Body of pancreas (tissue), 4 donors: ENCODE measurements at regions not wholly inside any gene's neighbourhood (a gene's known extent, or its start where the extent isn't known, plus 50 kb on each side); places are given as distances from the start of the nearest gene placed in this dataset.

ENCODE experiments used
- POLR2A ChIP-seq, 3 donors: fragments of 450-650 bp; IDR thresholded peaks; one replicate each; pipeline ENCODE4 v1.6.1; 2016; ENCODE audit warnings: antibody characterized with exemption in 3 of 3, mild to moderate bottlenecking in 2 of 3
- TF ChIP-seq, protein P1 (sequence below), 7 experiments: fragments of 450-650 bp in 4 of 7; fragments of 200-600 bp in 3 of 7; sonication (generic) in 3 of 7; IDR thresholded peaks; one replicate each; pipeline ENCODE4 v1.5.1; 2016 to 2019; ENCODE audit warnings: antibody characterized with exemption in 7 of 7

DNA sequence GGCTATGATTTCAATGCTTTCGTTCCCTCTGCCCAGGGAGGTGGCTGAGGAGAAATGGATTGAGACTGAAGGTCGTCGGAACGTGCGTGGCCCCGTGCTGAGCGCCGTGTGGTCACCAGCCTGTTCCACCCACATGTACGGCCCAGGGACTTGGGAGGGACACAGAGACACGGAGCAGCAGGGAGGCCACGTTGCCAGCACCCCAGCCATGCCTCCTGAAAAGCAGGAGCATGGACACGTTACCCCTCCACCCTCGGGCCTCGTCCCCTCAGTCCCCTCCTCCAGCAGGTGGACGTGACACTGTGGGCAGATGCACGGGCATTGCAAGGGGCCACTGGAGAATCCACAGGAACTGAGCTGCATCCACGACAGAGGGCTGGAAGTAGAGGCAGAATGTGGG is 133.1 kb upstream of the CST7 start:
- no peak for TF ChIP-seq POLR2A (IDR thresholded peaks at IDR 0.05)
- TF ChIP-seq, protein P1, sequence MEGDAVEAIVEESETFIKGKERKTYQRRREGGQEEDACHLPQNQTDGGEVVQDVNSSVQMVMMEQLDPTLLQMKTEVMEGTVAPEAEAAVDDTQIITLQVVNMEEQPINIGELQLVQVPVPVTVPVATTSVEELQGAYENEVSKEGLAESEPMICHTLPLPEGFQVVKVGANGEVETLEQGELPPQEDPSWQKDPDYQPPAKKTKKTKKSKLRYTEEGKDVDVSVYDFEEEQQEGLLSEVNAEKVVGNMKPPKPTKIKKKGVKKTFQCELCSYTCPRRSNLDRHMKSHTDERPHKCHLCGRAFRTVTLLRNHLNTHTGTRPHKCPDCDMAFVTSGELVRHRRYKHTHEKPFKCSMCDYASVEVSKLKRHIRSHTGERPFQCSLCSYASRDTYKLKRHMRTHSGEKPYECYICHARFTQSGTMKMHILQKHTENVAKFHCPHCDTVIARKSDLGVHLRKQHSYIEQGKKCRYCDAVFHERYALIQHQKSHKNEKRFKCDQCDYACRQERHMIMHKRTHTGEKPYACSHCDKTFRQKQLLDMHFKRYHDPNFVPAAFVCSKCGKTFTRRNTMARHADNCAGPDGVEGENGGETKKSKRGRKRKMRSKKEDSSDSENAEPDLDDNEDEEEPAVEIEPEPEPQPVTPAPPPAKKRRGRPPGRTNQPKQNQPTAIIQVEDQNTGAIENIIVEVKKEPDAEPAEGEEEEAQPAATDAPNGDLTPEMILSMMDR (IDR thresholded peaks at IDR 0.05), result no peak
